GM23248 (cell line): ENCODE measurements at regions not wholly inside any gene's neighbourhood (a gene's known extent, or its start where the extent isn't known, plus 50 kb on each side); places are given as distances from the start of the nearest gene placed in this dataset.

ENCODE experiments used
- EZH2 ChIP-seq: fragments of 200-600 bp; sonication (generic); IDR thresholded peaks from 2 replicates; pipeline ENCODE4 v1.6.1; 2018; ENCODE audit warnings: antibody characterized with exemption, mild to moderate bottlenecking; ENCODE audit not compliant: insufficient read depth, poor library complexity, severe bottlenecking
- EZH2phosphoT487 ChIP-seq: fragments of 200-600 bp; sonication (generic); IDR thresholded peaks from 2 replicates; pipeline ENCODE4 v1.6.1; 2018; ENCODE audit warnings: antibody characterized with exemption, moderate library complexity, mild to moderate bottlenecking, low read depth; ENCODE audit not compliant: insufficient read depth

- TF ChIP-seq EZH2, result no peak
- TF ChIP-seq EZH2phosphoT487, result no peak
Measured at GRCh38 chr6:126660376-126660775, 320.5 kb downstream of the CENPW start.
